ENCODE measurements at regions not wholly inside any gene's neighbourhood (a gene's known extent, or its start where the extent isn't known, plus 50 kb on each side); places are given as distances from the start of the nearest gene placed in this dataset.
"Not testable (repeated sequence)": the region's sequence is repeated elsewhere in the genome, so short reads cannot be mapped to it uniquely, and the experiment has no call there.

- Histone ChIP-seq H3K4me2 (ENCODE audit: low read length) (no peak overlapping the region), H3K27ac (ENCODE audit: low read depth, low read length) (no peak overlapping the region), H3K4me3 (ENCODE audit: insufficient read depth, low read depth, low read length) (no peak overlapping the region), H3K27me3 (ENCODE audit: insufficient read depth, low read length) (no peaks in the 10 kb centered on the region), H3K9ac (ENCODE audit: low read length) (no peak overlapping the region), H3K36me3 (ENCODE audit: insufficient read depth, low read length) (no peaks in the 10 kb centered on the region), H3K79me2 (ENCODE audit: insufficient read depth, low read length) (no peaks in the 10 kb centered on the region), H4K20me1 (ENCODE audit: insufficient read depth, low read length) (no peaks in the 10 kb centered on the region), H2AFZ (ENCODE audit: low read depth, low read length) (no peak overlapping the region), H3K9me3 (ENCODE audit: insufficient read depth, low read depth, low read length) (no peaks in the 10 kb centered on the region), H3K4me1 (ENCODE audit: insufficient read depth, low read length) (no peaks in the 10 kb centered on the region)
- no peaks in the 10 kb centered on the region for H3K36me3 Mint-ChIP-seq (ENCODE audit: low read depth, unreplicated experiment)
- no peaks in the 10 kb centered on the region for H3K9me3 Mint-ChIP-seq (ENCODE audit: unreplicated experiment)
- H3K4me3 Mint-ChIP-seq (ENCODE audit: unreplicated experiment): no peak overlapping the region
- H3K27me3 Mint-ChIP-seq (ENCODE audit: low read depth, unreplicated experiment): peaks cover 7% of the 10 kb centered on the region
- no peak overlapping the region for H3K27ac Mint-ChIP-seq (ENCODE audit: unreplicated experiment)
- DNase-seq (ENCODE audit: low read depth): no peak
- FAIRE-seq: no peak
- TF ChIP-seq EZH2 (IDR thresholded peaks at IDR 0.05; ENCODE audit: insufficient read depth, low read length): no peak
- no peak for TF ChIP-seq CTCF (IDR thresholded peaks at IDR 0.05; ENCODE audit: insufficient read depth, low read depth, low read length)
- no peaks in the 10 kb centered on the region for H3K4me1 Mint-ChIP-seq (ENCODE audit: low read depth, unreplicated experiment)
These were observed 154.2 kb upstream of the DAB1 start for GRCh38 chr1:57578099-57578498.

- Histone ChIP-seq H3K4me1 (ENCODE audit: insufficient read depth, low read length) (no peaks in the 10 kb centered on the region), H3K4me2 (ENCODE audit: low read length) (no peak overlapping the region), H3K4me3 (ENCODE audit: insufficient read depth, low read depth, low read length) (no peak overlapping the region), H3K27me3 (ENCODE audit: insufficient read depth, low read length) (no peaks in the 10 kb centered on the region), H4K20me1 (ENCODE audit: insufficient read depth, low read length) (no peaks in the 10 kb centered on the region), H3K79me2 (ENCODE audit: insufficient read depth, low read length) (no peaks in the 10 kb centered on the region), H2AFZ (ENCODE audit: low read depth, low read length) (no peak overlapping the region), H3K9ac (ENCODE audit: low read length) (no peak overlapping the region), H3K36me3 (ENCODE audit: insufficient read depth, low read length) (no peaks in the 10 kb centered on the region), H3K9me3 (ENCODE audit: insufficient read depth, low read depth, low read length) (no peaks in the 10 kb centered on the region), H3K27ac (ENCODE audit: low read depth, low read length) (no peak overlapping the region)
- no peak overlapping the region for H3K27ac Mint-ChIP-seq (ENCODE audit: unreplicated experiment)
- peaks cover 7% of the 10 kb centered on the region for H3K27me3 Mint-ChIP-seq (ENCODE audit: low read depth, unreplicated experiment)
- no peak for TF ChIP-seq EZH2 (IDR thresholded peaks at IDR 0.05; ENCODE audit: insufficient read depth, low read length)
- no peak for TF ChIP-seq CTCF (IDR thresholded peaks at IDR 0.05; ENCODE audit: insufficient read depth, low read depth, low read length)
- H3K4me1 Mint-ChIP-seq (ENCODE audit: low read depth, unreplicated experiment): no peaks in the 10 kb centered on the region
- no peaks in the 10 kb centered on the region for H3K36me3 Mint-ChIP-seq (ENCODE audit: low read depth, unreplicated experiment)
- H3K4me3 Mint-ChIP-seq (ENCODE audit: unreplicated experiment): no peak overlapping the region
- no peaks in the 10 kb centered on the region for H3K9me3 Mint-ChIP-seq (ENCODE audit: unreplicated experiment)
- DNase-seq (ENCODE audit: low read depth) (no peak), FAIRE-seq (no peak)
These were observed 152.9 kb upstream of the DAB1 start for GRCh38 chr1:57576756-57577155.

- Histone ChIP-seq H2AFZ (ENCODE audit: low read depth, low read length) (no peak overlapping the region), H3K27me3 (ENCODE audit: insufficient read depth, low read length) (no peaks in the 10 kb centered on the region), H4K20me1 (ENCODE audit: insufficient read depth, low read length) (no peaks in the 10 kb centered on the region), H3K36me3 (ENCODE audit: insufficient read depth, low read length) (no peaks in the 10 kb centered on the region), H3K9me3 (ENCODE audit: insufficient read depth, low read depth, low read length) (no peaks in the 10 kb centered on the region), H3K79me2 (ENCODE audit: insufficient read depth, low read length) (no peaks in the 10 kb centered on the region), H3K4me3 (ENCODE audit: insufficient read depth, low read depth, low read length) (no peak overlapping the region), H3K9ac (ENCODE audit: low read length) (no peak overlapping the region), H3K27ac (ENCODE audit: low read depth, low read length) (no peak overlapping the region), H3K4me2 (ENCODE audit: low read length) (no peak overlapping the region), H3K4me1 (ENCODE audit: insufficient read depth, low read length) (no peaks in the 10 kb centered on the region)
- Mint-ChIP-seq H3K4me3 (ENCODE audit: unreplicated experiment) (no peak overlapping the region), H3K36me3 (ENCODE audit: low read depth, unreplicated experiment) (no peaks in the 10 kb centered on the region), H3K4me1 (ENCODE audit: low read depth, unreplicated experiment) (no peaks in the 10 kb centered on the region), H3K27me3 (ENCODE audit: low read depth, unreplicated experiment) (no peaks in the 10 kb centered on the region), H3K9me3 (ENCODE audit: unreplicated experiment) (peaks cover 4% of the 10 kb centered on the region), H3K27ac (ENCODE audit: unreplicated experiment) (no peak overlapping the region)
- DNase-seq (ENCODE audit: low read depth): no peak
- FAIRE-seq: no peak
- no peak for TF ChIP-seq CTCF (IDR thresholded peaks at IDR 0.05; ENCODE audit: insufficient read depth, low read depth, low read length)
- TF ChIP-seq EZH2 (IDR thresholded peaks at IDR 0.05; ENCODE audit: insufficient read depth, low read length): no peak
These were observed 148.2 kb upstream of the DAB1 start for GRCh38 chr1:57572016-57572415.

GRCh38 chr1:57558066-57558465, 134.2 kb upstream of the DAB1 start:
- not testable (repeated sequence) for H3K9me3 ChIP-seq (ENCODE audit: insufficient read depth, low read depth, low read length); H3K79me2 ChIP-seq (ENCODE audit: insufficient read depth, low read length); H2AFZ ChIP-seq (ENCODE audit: low read depth, low read length); H3K36me3 ChIP-seq (ENCODE audit: insufficient read depth, low read length); H3K4me3 ChIP-seq (ENCODE audit: insufficient read depth, low read depth, low read length); H4K20me1 ChIP-seq (ENCODE audit: insufficient read depth, low read length); H3K9ac ChIP-seq (ENCODE audit: low read length); H3K4me1 ChIP-seq (ENCODE audit: insufficient read depth, low read length); H3K27ac ChIP-seq (ENCODE audit: low read depth, low read length); H3K4me2 ChIP-seq (ENCODE audit: low read length); H3K27ac Mint-ChIP-seq (ENCODE audit: unreplicated experiment); H3K27me3 ChIP-seq (ENCODE audit: insufficient read depth, low read length); H3K36me3 Mint-ChIP-seq (ENCODE audit: low read depth, unreplicated experiment); H3K4me3 Mint-ChIP-seq (ENCODE audit: unreplicated experiment); DNase-seq (ENCODE audit: low read depth); H3K9me3 Mint-ChIP-seq (ENCODE audit: unreplicated experiment); H3K27me3 Mint-ChIP-seq (ENCODE audit: low read depth, unreplicated experiment); FAIRE-seq; H3K4me1 Mint-ChIP-seq (ENCODE audit: low read depth, unreplicated experiment)

All from astrocyte (in vitro differentiated cells and primary cell).